SH-SY5Y (cell line): ENCODE measurements at regions not wholly inside any gene's neighbourhood (a gene's known extent, or its start where the extent isn't known, plus 50 kb on each side); places are given as distances from the start of the nearest gene placed in this dataset.

ENCODE experiments used
- GATA2 ChIP-seq: IDR thresholded peaks from 2 replicates; pipeline ENCODE4 v1.6.1; 2011; ENCODE audit warnings: mild to moderate bottlenecking, low read depth, low read length
- GATA3 ChIP-seq: IDR thresholded peaks from 2 replicates; pipeline ENCODE4 v1.6.1; 2011; ENCODE audit warnings: low read depth, mild to moderate bottlenecking, low read length, moderate library complexity

- TF ChIP-seq GATA3 = no peak
- TF ChIP-seq GATA2 = no peak
These were observed 1539.2 kb upstream of the PIK3C3 start for GRCh38 chr18:40415821-40416220.
